ENCODE measurements at regions not wholly inside any gene's neighbourhood (a gene's known extent, or its start where the extent isn't known, plus 50 kb on each side); places are given as distances from the start of the nearest gene placed in this dataset.

DNA sequence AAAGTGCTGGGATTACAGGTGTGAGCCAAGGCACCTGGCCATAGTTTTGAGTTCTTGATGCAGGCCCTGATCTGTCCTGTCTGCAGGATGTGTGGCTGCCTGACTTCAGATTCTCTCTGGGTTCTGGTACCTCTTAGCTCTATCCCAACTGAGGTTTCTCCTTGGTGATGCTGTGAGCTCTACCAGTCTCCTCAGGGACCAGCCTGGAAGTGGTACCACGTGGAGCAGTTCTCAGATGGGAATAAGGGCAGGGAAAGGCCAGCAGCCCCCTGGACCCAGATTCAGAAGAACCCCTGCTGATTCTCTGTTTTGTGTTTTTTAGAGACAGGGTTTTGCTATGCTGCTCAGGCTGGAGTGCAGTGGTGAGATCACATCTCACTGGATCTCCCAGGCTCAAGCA, 85.0 kb upstream of the HELT start:
- Histone ChIP-seq H3K4me1 (ENCODE audit: control insufficient read depth in 2 of 3, insufficient read depth in 2 of 3, low read depth in 1 of 3, low read length in 3 of 3) (peaks cover 0 to 7% (median 0%) of the 10 kb centered on the region in 3 donors), H3K9me3 (ENCODE audit: control insufficient read depth in 2 of 3, insufficient read depth in 1 of 3, low read length in 3 of 3) (no peaks in the 10 kb centered on the region), H3K27me3 (ENCODE audit: control insufficient read depth, insufficient read depth, low read length) (no peaks in the 10 kb centered on the region), H3K4me3 (ENCODE audit: low read length in 3 of 3) (no peak overlapping the region), H3K36me3 (ENCODE audit: control insufficient read depth in 2 of 3, insufficient read depth in 3 of 3, low read length in 3 of 3) (no peaks in the 10 kb centered on the region), H3K27ac (ENCODE audit: low read depth in 2 of 2, low read length in 2 of 2) (no peak overlapping the region), H3K9ac (ENCODE audit: low read length in 3 of 3) (no peak overlapping the region)
- intact Hi-C loops (cut with DNase I): no loop called here
- FAIRE-seq (no peak), DNase-seq (no peak)
- TF ChIP-seq, protein P1, sequence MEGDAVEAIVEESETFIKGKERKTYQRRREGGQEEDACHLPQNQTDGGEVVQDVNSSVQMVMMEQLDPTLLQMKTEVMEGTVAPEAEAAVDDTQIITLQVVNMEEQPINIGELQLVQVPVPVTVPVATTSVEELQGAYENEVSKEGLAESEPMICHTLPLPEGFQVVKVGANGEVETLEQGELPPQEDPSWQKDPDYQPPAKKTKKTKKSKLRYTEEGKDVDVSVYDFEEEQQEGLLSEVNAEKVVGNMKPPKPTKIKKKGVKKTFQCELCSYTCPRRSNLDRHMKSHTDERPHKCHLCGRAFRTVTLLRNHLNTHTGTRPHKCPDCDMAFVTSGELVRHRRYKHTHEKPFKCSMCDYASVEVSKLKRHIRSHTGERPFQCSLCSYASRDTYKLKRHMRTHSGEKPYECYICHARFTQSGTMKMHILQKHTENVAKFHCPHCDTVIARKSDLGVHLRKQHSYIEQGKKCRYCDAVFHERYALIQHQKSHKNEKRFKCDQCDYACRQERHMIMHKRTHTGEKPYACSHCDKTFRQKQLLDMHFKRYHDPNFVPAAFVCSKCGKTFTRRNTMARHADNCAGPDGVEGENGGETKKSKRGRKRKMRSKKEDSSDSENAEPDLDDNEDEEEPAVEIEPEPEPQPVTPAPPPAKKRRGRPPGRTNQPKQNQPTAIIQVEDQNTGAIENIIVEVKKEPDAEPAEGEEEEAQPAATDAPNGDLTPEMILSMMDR (IDR thresholded peaks at IDR 0.05; ENCODE audit: borderline replicate concordance, extremely low read depth, insufficient read depth): no peak

DNA sequence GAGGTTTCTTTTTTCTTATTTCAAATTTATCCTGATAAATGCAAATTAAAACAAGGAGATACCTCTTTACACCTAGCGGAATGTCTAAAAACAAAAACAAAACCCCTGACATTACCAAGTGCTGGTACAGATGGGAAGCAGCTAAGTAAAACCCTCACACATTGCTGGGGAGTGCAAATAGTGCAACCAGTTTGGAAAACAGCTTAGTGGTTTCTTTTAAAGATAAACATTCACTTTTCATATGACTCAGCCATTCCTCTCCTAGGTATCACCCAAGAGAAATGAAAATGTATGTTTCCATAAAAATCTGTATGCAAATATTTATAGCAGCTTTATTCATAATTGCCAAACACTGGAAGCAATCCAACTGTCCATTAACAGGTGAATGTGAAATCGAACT, 84.1 kb upstream of the HELT start:
- FAIRE-seq (no peak), DNase-seq (no peak)
- intact Hi-C loops (cut with DNase I): no loop called here
- Histone ChIP-seq H3K9ac (ENCODE audit: low read length in 3 of 3) (no peak overlapping the region), H3K9me3 (ENCODE audit: control insufficient read depth in 2 of 3, insufficient read depth in 1 of 3, low read length in 3 of 3) (no peaks in the 10 kb centered on the region), H3K27ac (ENCODE audit: low read depth in 2 of 2, low read length in 2 of 2) (no peak overlapping the region), H3K36me3 (ENCODE audit: control insufficient read depth in 2 of 3, insufficient read depth in 3 of 3, low read length in 3 of 3) (no peaks in the 10 kb centered on the region), H3K4me1 (ENCODE audit: control insufficient read depth in 2 of 3, insufficient read depth in 2 of 3, low read depth in 1 of 3, low read length in 3 of 3) (peaks cover 0 to 7% (median 0%) of the 10 kb centered on the region in 3 donors), H3K27me3 (ENCODE audit: control insufficient read depth, insufficient read depth, low read length) (no peaks in the 10 kb centered on the region), H3K4me3 (ENCODE audit: low read length in 3 of 3) (no peak overlapping the region)
- TF ChIP-seq, protein P1 (IDR thresholded peaks at IDR 0.05; ENCODE audit: borderline replicate concordance, extremely low read depth, insufficient read depth): no peak

DNA sequence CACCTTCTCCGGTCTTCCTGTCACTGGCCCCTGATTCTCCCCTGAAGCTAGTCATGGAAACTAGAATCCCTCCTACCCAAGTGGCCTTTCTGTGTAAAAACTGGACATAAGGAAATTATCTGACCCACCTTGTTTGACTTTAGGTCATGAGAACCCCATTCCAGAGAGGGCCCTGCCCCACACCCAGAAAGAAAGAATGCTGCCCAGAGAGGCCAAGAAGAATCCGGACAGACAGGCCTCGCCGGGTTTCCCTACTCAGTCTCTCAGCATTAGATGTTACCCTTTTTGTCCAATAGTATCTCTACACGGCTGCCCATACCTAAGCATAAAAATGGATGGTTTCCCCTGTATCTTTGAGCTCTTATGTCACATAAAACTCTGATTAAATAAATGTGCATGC, 83.3 kb upstream of the HELT start:
- Histone ChIP-seq H3K27ac (ENCODE audit: low read depth in 2 of 2, low read length in 2 of 2) (no peak overlapping the region), H3K4me1 (ENCODE audit: control insufficient read depth in 2 of 3, insufficient read depth in 2 of 3, low read depth in 1 of 3, low read length in 3 of 3) (peaks cover 0 to 7% (median 0%) of the 10 kb centered on the region in 3 donors), H3K9me3 (ENCODE audit: control insufficient read depth in 2 of 3, insufficient read depth in 1 of 3, low read length in 3 of 3) (no peaks in the 10 kb centered on the region), H3K27me3 (ENCODE audit: control insufficient read depth, insufficient read depth, low read length) (no peaks in the 10 kb centered on the region), H3K36me3 (ENCODE audit: control insufficient read depth in 2 of 3, insufficient read depth in 3 of 3, low read length in 3 of 3) (no peaks in the 10 kb centered on the region), H3K9ac (ENCODE audit: low read length in 3 of 3) (no peak overlapping the region), H3K4me3 (ENCODE audit: low read length in 3 of 3) (no peak overlapping the region)
- FAIRE-seq: no peak
- TF ChIP-seq, protein P1 (IDR thresholded peaks at IDR 0.05; ENCODE audit: borderline replicate concordance, extremely low read depth, insufficient read depth): no peak
- DNase-seq: no peak
- intact Hi-C loops (cut with DNase I): no loop called here

DNA sequence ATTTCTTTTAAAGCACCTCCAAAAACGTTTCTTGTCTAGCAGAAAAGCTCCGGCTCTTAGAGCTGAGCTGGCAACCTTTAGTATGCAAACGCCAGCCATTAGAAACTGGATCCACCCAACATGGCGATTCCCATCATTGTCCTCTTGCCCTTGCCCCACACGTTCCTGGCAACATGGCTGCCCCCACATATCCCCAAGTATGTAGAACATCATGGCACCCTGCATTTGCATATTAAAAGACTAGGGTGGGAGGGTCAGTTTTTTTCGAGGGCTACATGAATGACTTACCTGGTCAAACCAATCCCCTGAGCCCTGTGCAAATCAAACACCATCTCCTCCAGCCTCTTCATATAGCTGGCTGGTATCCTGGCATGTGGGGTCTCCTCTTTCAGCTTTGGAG, 82.2 kb upstream of the HELT start:
- no peak for FAIRE-seq
- Histone ChIP-seq H3K36me3 (ENCODE audit: control insufficient read depth in 2 of 3, insufficient read depth in 3 of 3, low read length in 3 of 3) (no peaks in the 10 kb centered on the region), H3K9me3 (ENCODE audit: control insufficient read depth in 2 of 3, insufficient read depth in 1 of 3, low read length in 3 of 3) (no peaks in the 10 kb centered on the region), H3K4me1 (ENCODE audit: control insufficient read depth in 2 of 3, insufficient read depth in 2 of 3, low read depth in 1 of 3, low read length in 3 of 3) (peaks cover 0 to 7% (median 0%) of the 10 kb centered on the region in 3 donors), H3K9ac (ENCODE audit: low read length in 3 of 3) (no peak overlapping the region), H3K27ac (ENCODE audit: low read depth in 2 of 2, low read length in 2 of 2) (no peak overlapping the region), H3K4me3 (ENCODE audit: low read length in 3 of 3) (no peak overlapping the region), H3K27me3 (ENCODE audit: control insufficient read depth, insufficient read depth, low read length) (no peaks in the 10 kb centered on the region)
- TF ChIP-seq, protein P1 (IDR thresholded peaks at IDR 0.05; ENCODE audit: borderline replicate concordance, extremely low read depth, insufficient read depth): no peak
- intact Hi-C loops (cut with DNase I): no loop called here
- DNase-seq: no peak

All from kidney (tissue), 13 donors.